ENCODE measurements at regions not wholly inside any gene's neighbourhood (a gene's known extent, or its start where the extent isn't known, plus 50 kb on each side); places are given as distances from the start of the nearest gene placed in this dataset.

GRCh38 chr9:126225611-126226609, 100.7 kb upstream of the MVB12B start:
- no peak for DNase-seq

GRCh38 chr9:126226991-126227936, 99.4 kb upstream of the MVB12B start:
- DNase-seq = no peak

- no peak for DNase-seq
Measured at GRCh38 chr9:126228111-126228780, 98.4 kb upstream of the MVB12B start.

- DNase-seq = peak; percentile 65
Measured at GRCh38 chr9:126228781-126229444, 97.7 kb upstream of the MVB12B start.

- DNase-seq = no peak
Measured at GRCh38 chr9:126229501-126229900, 97.1 kb upstream of the MVB12B start.

- no peak for DNase-seq
Measured at GRCh38 chr9:126230692-126231091, 95.9 kb upstream of the MVB12B start.

- DNase-seq = peak; percentile 22
Measured at GRCh38 chr9:126232461-126232860, 94.2 kb upstream of the MVB12B start.

- no peak for DNase-seq
Measured at GRCh38 chr9:126233175-126233574, 93.5 kb upstream of the MVB12B start.

GRCh38 chr9:126233913-126234525, 92.6 kb upstream of the MVB12B start:
- no peak for DNase-seq

- DNase-seq = no peak
Measured at GRCh38 chr9:126234681-126235335, 91.8 kb upstream of the MVB12B start.

GRCh38 chr9:126235336-126236243, 91.0 kb upstream of the MVB12B start:
- DNase-seq = no peak

GRCh38 chr9:126236273-126236672, 90.4 kb upstream of the MVB12B start:
- no peak for DNase-seq

GRCh38 chr9:126238415-126238814, 88.2 kb upstream of the MVB12B start:
- DNase-seq = no peak

- no peak for DNase-seq
Measured at GRCh38 chr9:126239515-126239914, 87.1 kb upstream of the MVB12B start.

GRCh38 chr9:126240835-126241234, 85.8 kb upstream of the MVB12B start:
- DNase-seq = no peak

- peak; percentile 77 for DNase-seq
Measured at GRCh38 chr9:126248680-126249079, 77.9 kb upstream of the MVB12B start.

GRCh38 chr9:126261584-126262356, 64.9 kb upstream of the MVB12B start:
- no peak for DNase-seq

- no peak for DNase-seq
Measured at GRCh38 chr9:126262738-126263137, 63.9 kb upstream of the MVB12B start.

GRCh38 chr9:126270556-126270955, 56.1 kb upstream of the MVB12B start:
- no peak for DNase-seq
